Spinal cord (tissue), 9 donors: ENCODE measurements at regions not wholly inside any gene's neighbourhood (a gene's known extent, or its start where the extent isn't known, plus 50 kb on each side); places are given as distances from the start of the nearest gene placed in this dataset.

Source experiments
- DNase-seq, 6 donors: peaks; one replicate each; pipeline versions ENCODE4 v3.0.0 to v3.0.0-alpha.2; 2013 to 2015; ENCODE audit warnings: low spot score in 6 of 6, low read depth in 4 of 6
- H3K27ac ChIP-seq: one replicate; pipeline ENCODE4 v1.5.1; 2013; ENCODE audit warnings: low read depth, low read length, control low read depth
- H3K27me3 ChIP-seq: one replicate; pipeline ENCODE4 v1.6.1; 2013; ENCODE audit warnings: low read length; ENCODE audit not compliant: control insufficient read depth, insufficient read depth
- H3K36me3 ChIP-seq: one replicate; pipeline ENCODE4 v1.6.1; 2013; ENCODE audit warnings: low read length; ENCODE audit not compliant: control insufficient read depth, insufficient read depth
- H3K4me1 ChIP-seq: one replicate; pipeline ENCODE4 v1.6.1; 2013; ENCODE audit warnings: low read length; ENCODE audit not compliant: control insufficient read depth, insufficient read depth
- H3K4me3 ChIP-seq: one replicate; pipeline ENCODE4 v1.5.1; 2013; ENCODE audit warnings: low read depth, low read length, control low read depth
- H3K9me3 ChIP-seq: one replicate; pipeline ENCODE4 v1.6.1; 2013; ENCODE audit warnings: low read length; ENCODE audit not compliant: control insufficient read depth, insufficient read depth
- WGBS: methylation state at CpG from one replicate; pipeline ENCODE4 v1.1.5; 2013; ENCODE audit warnings: missing lambda C conversion rate; ENCODE audit not compliant: insufficient coverage; 5-methylcytosine and 5-hydroxymethylcytosine counted together
- donor health status: healthy.

DNA sequence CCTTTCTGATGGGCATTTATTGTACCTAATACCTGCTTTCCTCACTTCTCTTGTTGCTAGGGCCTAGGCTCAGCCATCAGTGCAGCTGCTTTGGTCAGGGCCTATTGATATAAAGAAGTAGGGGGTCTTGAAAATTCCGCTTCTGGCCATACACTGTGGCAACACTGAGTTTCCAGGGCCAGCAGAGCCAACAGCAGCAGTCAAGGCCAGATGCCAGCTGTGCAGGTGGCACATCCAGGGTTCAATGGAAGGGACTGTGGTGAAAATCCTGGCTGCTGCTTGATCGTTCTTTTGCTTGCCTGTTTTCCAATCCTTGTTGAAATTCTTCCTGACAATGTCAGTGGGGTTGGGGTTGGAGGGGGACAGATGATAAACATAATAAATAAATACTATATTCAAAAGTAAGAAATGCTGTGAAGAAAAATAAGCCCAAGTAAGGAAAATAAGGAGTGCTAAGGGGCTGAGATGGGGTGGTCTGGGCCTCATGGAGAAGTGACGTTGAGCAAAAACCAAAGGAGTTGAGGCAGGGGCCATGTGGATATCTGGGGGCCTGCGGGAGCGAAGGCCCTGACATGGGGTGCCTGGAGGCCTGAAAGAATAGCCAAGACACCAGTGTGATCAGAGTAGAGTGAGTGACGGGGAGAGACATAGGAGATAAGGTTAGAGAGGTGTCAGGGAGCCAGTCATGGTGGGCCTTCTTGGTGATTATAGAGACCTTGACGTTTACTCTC, 91.0 kb upstream of the ALDH1B1 start:
- H3K9me3 ChIP-seq, result no peaks in the 10 kb centered on the region
- WGBS, result 90% methylated on average over 6 of the region's 7 CpGs
- no peaks in the 10 kb centered on the region for H3K36me3 ChIP-seq
- H3K27ac ChIP-seq, result no peak overlapping the region
- H3K4me3 ChIP-seq, result no peak overlapping the region
- peak in 2 of 6 donors; percentile 22 to 49 for DNase-seq
- no peaks in the 10 kb centered on the region for H3K27me3 ChIP-seq
- peaks cover 6% of the 10 kb centered on the region for H3K4me1 ChIP-seq

DNA sequence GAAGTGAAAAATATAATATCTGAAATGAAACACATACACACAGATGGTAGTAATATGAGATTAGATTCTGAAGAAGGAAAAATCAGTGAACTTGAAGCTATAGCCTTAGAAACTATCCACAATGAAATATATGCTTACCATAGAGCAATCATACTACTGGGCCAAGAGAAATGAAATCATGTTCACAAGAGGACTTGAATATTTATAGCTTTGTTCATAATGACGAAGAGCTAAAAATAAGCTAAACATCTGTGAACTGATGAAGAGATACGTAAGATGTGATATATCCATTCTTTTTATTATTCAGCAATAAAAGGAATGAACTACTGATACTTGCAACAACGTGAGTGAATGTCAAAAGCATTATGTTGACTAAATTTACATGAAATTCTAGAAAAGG, 92.6 kb upstream of the ALDH1B1 start:
- H3K4me3 ChIP-seq, result no peak overlapping the region
- no peaks in the 10 kb centered on the region for H3K9me3 ChIP-seq
- no peaks in the 10 kb centered on the region for H3K36me3 ChIP-seq
- no peak for DNase-seq
- no CpG with 5 or more reads among the region's 3 CpGs for WGBS
- peaks cover 6% of the 10 kb centered on the region for H3K4me1 ChIP-seq
- H3K27ac ChIP-seq, result no peak overlapping the region
- no peaks in the 10 kb centered on the region for H3K27me3 ChIP-seq

- Histone ChIP-seq H3K36me3 (no peaks in the 10 kb centered on the region), H3K9me3 (no peaks in the 10 kb centered on the region), H3K4me1 (peaks cover 6% of the 10 kb centered on the region), H3K27me3 (no peaks in the 10 kb centered on the region), H3K4me3 (no peak overlapping the region), H3K27ac (no peak overlapping the region)
- WGBS, result 100% methylated on average over 1 of the region's 3 CpGs
- DNase-seq, result no peak
Measured at GRCh38 chr9:38298904-38299303, 93.6 kb upstream of the ALDH1B1 start.

- Histone ChIP-seq H3K9me3 (no peaks in the 10 kb centered on the region), H3K4me1 (peaks cover 6% of the 10 kb centered on the region), H3K4me3 (no peak overlapping the region), H3K27ac (no peak overlapping the region), H3K36me3 (no peaks in the 10 kb centered on the region), H3K27me3 (no peaks in the 10 kb centered on the region)
- peak in 1 of 6 donors; percentile 50 for DNase-seq
- WGBS, result 55% methylated on average over 5 of the region's 6 CpGs
Measured at GRCh38 chr9:38298503-38298902, 94.0 kb upstream of the ALDH1B1 start.

GRCh38 chr9:38296807-38297206, 95.7 kb upstream of the ALDH1B1 start:
- Histone ChIP-seq H3K4me1 (peaks cover 6% of the 10 kb centered on the region), H3K36me3 (no peaks in the 10 kb centered on the region), H3K4me3 (no peak overlapping the region), H3K9me3 (no peaks in the 10 kb centered on the region), H3K27me3 (no peaks in the 10 kb centered on the region), H3K27ac (no peak overlapping the region)
- DNase-seq, result peak in 2 of 6 donors; percentile 21 to 44
- WGBS, result 20% methylated on average over 1 of the region's 1 CpG

DNA sequence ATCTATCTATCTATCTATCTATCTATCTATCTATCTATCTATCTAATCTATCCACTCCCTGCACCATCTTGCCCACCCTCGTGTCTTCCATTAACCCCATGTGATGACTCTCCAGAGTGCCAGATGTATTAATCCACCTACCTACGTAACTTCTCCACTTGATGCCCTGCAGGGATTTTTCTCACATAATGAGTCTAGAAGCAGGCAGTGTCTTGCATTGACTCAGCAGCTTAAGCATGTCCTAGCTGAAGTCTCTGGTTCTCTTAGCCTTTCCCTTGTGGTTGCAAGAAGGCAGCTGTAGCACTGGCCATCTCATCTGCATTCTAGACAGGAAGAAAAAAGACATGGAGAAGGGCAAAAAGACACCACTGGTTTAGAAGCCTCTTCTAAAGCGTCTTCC, 96.7 kb upstream of the ALDH1B1 start:
- H3K36me3 ChIP-seq, result no peaks in the 10 kb centered on the region
- DNase-seq, result no peak
- H3K4me1 ChIP-seq, result peaks cover 3% of the 10 kb centered on the region

GRCh38 chr9:38294220-38294960, 98.1 kb upstream of the ALDH1B1 start:
- Histone ChIP-seq H3K36me3 (no peaks in the 10 kb centered on the region), H3K27me3 (no peaks in the 10 kb centered on the region), H3K4me3 (no peak overlapping the region), H3K4me1 (peaks cover 3% of the 10 kb centered on the region), H3K9me3 (no peaks in the 10 kb centered on the region), H3K27ac (no peak overlapping the region)
- WGBS, result 83% methylated on average over 4 of the region's 8 CpGs
- peak in 2 of 6 donors; percentile 63 to 87 for DNase-seq

More for the DNA sequence above, 96.7 kb upstream of the ALDH1B1 start:
- Histone ChIP-seq H3K9me3 (no peaks in the 10 kb centered on the region), H3K27me3 (no peaks in the 10 kb centered on the region), H3K27ac (no peak overlapping the region), H3K4me3 (no peak overlapping the region)
- WGBS, result 91% methylated on average over 3 of the region's 3 CpGs

GRCh38 chr9:38293022-38293421, 99.5 kb upstream of the ALDH1B1 start:
- H3K4me1 ChIP-seq, result peaks cover 4% of the 10 kb centered on the region
- no peak overlapping the region for H3K27ac ChIP-seq
- WGBS, result 92% methylated on average over 4 of the region's 4 CpGs
- no peaks in the 10 kb centered on the region for H3K9me3 ChIP-seq
- H3K27me3 ChIP-seq, result no peaks in the 10 kb centered on the region
- no peak overlapping the region for H3K4me3 ChIP-seq
- H3K36me3 ChIP-seq, result no peaks in the 10 kb centered on the region
- DNase-seq, result no peak

DNA sequence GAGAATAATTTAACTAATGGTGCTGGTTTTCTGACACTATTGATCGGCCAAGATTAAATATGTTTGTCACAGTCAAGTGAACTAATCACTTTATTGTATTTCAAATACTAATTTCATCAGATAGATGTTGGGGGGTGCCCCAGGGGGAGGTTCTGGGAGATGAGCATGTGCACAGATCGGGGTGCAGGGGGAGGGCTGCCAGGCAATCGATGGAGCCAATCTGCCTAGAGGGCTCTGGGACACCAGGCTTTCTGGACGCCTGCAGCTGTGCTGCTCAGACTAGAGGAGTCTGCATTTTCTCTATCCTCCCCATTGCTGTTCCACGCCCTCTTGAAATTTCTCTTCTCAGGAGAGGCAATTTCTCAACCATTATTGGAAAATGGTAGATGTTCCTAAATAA, 100.0 kb upstream of the ALDH1B1 start:
- Histone ChIP-seq H3K27ac (no peak overlapping the region), H3K4me1 (peaks cover 4% of the 10 kb centered on the region), H3K27me3 (no peaks in the 10 kb centered on the region), H3K9me3 (no peaks in the 10 kb centered on the region), H3K36me3 (no peaks in the 10 kb centered on the region), H3K4me3 (no peak overlapping the region)
- peak in 1 of 6 donors; percentile 59 for DNase-seq
- WGBS, result 71% methylated on average over 2 of the region's 5 CpGs

GRCh38 chr9:38289866-38290245, 102.6 kb upstream of the ALDH1B1 start:
- Histone ChIP-seq H3K4me3 (no peak overlapping the region), H3K9me3 (no peaks in the 10 kb centered on the region), H3K36me3 (no peaks in the 10 kb centered on the region), H3K4me1 (peaks cover 10% of the 10 kb centered on the region), H3K27ac (no peak overlapping the region), H3K27me3 (no peaks in the 10 kb centered on the region)
- no peak for DNase-seq
- 83% methylated on average over 11 of the region's 11 CpGs for WGBS
